ENCODE measurements at regions not wholly inside any gene's neighbourhood (a gene's known extent, or its start where the extent isn't known, plus 50 kb on each side); places are given as distances from the start of the nearest gene placed in this dataset.

DNA sequence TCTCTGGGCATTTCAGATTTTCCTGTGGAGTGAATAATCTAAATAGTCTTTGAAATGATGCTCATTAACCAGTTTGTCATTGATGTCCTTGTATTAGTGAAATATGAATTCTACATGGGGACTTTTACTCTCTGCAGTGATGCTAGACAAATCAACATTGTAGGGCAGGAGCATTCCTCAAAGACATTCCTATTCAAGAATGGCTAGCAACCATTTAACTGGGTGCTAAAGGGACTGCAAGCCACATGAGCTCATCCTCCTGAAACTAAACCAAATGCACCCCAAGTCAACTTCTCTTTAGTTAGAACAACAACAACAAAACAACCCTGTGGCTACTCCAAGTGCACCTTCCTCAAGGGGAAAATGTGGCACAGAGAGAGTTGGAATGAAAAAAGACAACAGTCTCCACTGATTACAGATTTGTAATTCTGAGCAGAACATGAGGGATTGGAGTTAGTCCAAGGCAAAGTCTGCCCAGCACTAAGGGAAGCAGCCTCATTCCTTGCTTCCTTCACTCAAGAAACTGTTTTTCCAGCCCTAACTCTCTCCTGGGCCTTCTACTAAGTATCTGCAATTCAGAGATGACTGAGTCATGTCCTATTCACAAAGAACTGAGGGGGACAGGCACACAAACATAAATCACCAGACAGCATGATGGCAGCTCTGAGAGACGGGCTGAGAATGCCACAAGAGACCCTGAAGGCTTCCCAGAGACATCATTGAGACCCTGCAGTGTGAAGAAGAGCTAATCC lies 82.0 kb upstream of the WWC1 start:
- DNase-seq (ENCODE audit: extremely low read depth, insufficient read length), result no peak
- TF ChIP-seq, protein P1, sequence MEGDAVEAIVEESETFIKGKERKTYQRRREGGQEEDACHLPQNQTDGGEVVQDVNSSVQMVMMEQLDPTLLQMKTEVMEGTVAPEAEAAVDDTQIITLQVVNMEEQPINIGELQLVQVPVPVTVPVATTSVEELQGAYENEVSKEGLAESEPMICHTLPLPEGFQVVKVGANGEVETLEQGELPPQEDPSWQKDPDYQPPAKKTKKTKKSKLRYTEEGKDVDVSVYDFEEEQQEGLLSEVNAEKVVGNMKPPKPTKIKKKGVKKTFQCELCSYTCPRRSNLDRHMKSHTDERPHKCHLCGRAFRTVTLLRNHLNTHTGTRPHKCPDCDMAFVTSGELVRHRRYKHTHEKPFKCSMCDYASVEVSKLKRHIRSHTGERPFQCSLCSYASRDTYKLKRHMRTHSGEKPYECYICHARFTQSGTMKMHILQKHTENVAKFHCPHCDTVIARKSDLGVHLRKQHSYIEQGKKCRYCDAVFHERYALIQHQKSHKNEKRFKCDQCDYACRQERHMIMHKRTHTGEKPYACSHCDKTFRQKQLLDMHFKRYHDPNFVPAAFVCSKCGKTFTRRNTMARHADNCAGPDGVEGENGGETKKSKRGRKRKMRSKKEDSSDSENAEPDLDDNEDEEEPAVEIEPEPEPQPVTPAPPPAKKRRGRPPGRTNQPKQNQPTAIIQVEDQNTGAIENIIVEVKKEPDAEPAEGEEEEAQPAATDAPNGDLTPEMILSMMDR (IDR thresholded peaks at IDR 0.05; ENCODE audit: insufficient read depth, low read length, poor library complexity, severe bottlenecking), result no peak
- H3K4me3 ChIP-seq (replicated peaks; ENCODE audit: low read depth, low read length), result no peak overlapping the region
- no peaks in the 10 kb centered on the region; the same call in 1 of the 2 replicates for H3K27me3 ChIP-seq (replicated peaks; ENCODE audit: control insufficient read depth, insufficient read depth, low read length)
- H3K36me3 ChIP-seq (ENCODE audit: control insufficient read depth, insufficient read depth, low read length), result no peaks in the 10 kb centered on the region

DNA sequence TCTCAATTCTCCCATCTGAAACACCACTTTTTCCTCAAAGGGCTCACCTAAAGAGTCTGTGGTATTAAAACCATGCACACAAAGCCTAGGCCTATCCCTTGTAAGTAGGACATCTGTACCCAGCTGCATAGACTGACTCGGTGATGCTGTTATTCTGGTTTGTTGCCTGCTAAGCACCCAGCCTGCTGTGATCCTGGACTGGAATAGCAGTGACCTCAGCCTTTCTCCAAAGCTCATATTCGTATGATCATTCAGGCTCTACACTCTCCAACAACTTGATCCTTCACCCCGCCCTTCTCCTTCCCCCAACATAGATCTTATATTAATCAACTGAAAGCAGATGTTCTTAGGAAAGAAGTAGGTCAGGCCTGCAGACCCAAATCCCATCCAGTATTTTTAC lies 81.4 kb upstream of the WWC1 start:
- Histone ChIP-seq H3K27me3 (replicated peaks; ENCODE audit: control insufficient read depth, insufficient read depth, low read length) (no peaks in the 10 kb centered on the region; the same call in 1 of the 2 replicates), H3K4me3 (replicated peaks; ENCODE audit: low read depth, low read length) (no peak overlapping the region), H3K36me3 (ENCODE audit: control insufficient read depth, insufficient read depth, low read length) (no peaks in the 10 kb centered on the region)
- TF ChIP-seq, protein P1 (IDR thresholded peaks at IDR 0.05; ENCODE audit: insufficient read depth, low read length, poor library complexity, severe bottlenecking), result no peak
- DNase-seq (ENCODE audit: extremely low read depth, insufficient read length), result no peak

DNA sequence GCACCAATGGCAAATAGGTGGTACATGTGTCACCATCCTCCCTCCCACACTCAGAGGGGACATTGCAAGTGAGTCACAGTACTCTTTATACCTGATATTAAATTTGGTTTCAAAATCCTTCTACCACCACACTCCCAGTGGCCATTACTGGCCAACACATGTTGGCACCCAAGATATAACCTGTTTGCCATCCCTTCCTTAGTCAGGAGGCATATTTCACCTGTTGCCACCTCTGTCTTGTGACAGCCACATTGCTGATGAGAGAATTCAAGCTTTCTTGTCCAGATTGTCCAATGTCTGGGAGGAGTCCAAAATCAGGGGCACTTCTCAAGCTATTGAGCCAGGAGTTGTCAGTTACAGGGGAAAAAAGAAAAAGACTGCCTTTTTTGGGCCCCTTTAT lies 80.2 kb upstream of the WWC1 start:
- DNase-seq (ENCODE audit: extremely low read depth, insufficient read length), result no peak
- H3K4me3 ChIP-seq (replicated peaks; ENCODE audit: low read depth, low read length), result no peak overlapping the region
- no peaks in the 10 kb centered on the region for H3K36me3 ChIP-seq (ENCODE audit: control insufficient read depth, insufficient read depth, low read length)
- TF ChIP-seq, protein P1 (IDR thresholded peaks at IDR 0.05; ENCODE audit: insufficient read depth, low read length, poor library complexity, severe bottlenecking), result no peak
- H3K27me3 ChIP-seq (replicated peaks; ENCODE audit: control insufficient read depth, insufficient read depth, low read length), result no peaks in the 10 kb centered on the region; the same call in 1 of the 2 replicates

DNA sequence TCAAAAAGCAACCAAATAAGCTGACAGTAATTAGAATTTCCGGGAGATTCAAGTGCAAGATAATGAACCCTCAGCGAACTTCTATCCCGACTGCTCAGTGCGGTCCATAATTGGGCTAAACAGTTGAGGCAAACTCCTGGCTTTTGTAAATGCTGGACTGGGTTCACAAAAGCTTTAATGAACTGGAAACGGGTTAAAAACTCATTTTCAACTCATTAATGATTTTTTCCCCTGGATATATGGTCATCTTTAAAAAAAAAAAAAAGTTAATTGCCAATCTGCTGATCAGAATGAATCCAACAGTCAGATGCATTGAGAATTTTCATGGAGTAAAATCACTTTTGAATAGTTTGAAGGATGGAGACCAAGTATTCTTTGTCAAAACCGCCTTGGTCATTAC lies 79.5 kb upstream of the WWC1 start:
- Histone ChIP-seq H3K4me3 (replicated peaks; ENCODE audit: low read depth, low read length) (no peak overlapping the region), H3K36me3 (ENCODE audit: control insufficient read depth, insufficient read depth, low read length) (no peaks in the 10 kb centered on the region), H3K27me3 (replicated peaks; ENCODE audit: control insufficient read depth, insufficient read depth, low read length) (no peaks in the 10 kb centered on the region; the same call in 1 of the 2 replicates)
- TF ChIP-seq, protein P1 (IDR thresholded peaks at IDR 0.05; ENCODE audit: insufficient read depth, low read length, poor library complexity, severe bottlenecking), result no peak
- DNase-seq (ENCODE audit: extremely low read depth, insufficient read length), result no peak

DNA sequence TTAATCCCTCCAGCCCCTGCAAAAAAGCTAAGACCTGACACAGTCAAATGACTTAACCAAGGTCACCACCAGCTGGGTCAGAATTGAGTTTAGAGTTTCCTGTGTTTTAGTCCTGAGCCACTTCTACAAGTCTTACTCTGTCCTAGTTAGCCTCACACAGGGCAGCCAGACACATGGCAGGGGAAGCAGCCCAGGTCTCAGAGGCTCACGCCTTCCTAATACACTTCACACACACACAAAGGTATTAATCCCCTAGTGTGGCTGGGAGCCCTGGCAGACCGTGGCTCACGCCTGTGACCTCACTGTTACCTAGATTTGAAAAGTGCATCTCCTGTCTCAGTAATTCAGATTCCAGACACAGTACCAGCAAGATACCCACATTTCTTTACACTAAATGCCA lies 77.4 kb upstream of the WWC1 start:
- H3K4me3 ChIP-seq (replicated peaks; ENCODE audit: low read depth, low read length), result no peak overlapping the region
- H3K27me3 ChIP-seq (replicated peaks; ENCODE audit: control insufficient read depth, insufficient read depth, low read length), result no peaks in the 10 kb centered on the region
- DNase-seq (ENCODE audit: extremely low read depth, insufficient read length), result no peak
- TF ChIP-seq, protein P1 (IDR thresholded peaks at IDR 0.05; ENCODE audit: insufficient read depth, low read length, poor library complexity, severe bottlenecking), result no peak
- no peaks in the 10 kb centered on the region for H3K36me3 ChIP-seq (ENCODE audit: control insufficient read depth, insufficient read depth, low read length)
